Astrocyte (in vitro differentiated cells and primary cell): ENCODE measurements at regions not wholly inside any gene's neighbourhood (a gene's known extent, or its start where the extent isn't known, plus 50 kb on each side); places are given as distances from the start of the nearest gene placed in this dataset.

Experiments
- CTCF ChIP-seq: IDR thresholded peaks from 2 replicates; pipeline ENCODE4 v1.5.1; 2011; ENCODE audit warnings: low read depth, mild to moderate bottlenecking, inconsistent platforms, low read length, moderate library complexity; ENCODE audit not compliant: insufficient read depth
- EZH2 ChIP-seq: IDR thresholded peaks from 2 replicates; pipeline ENCODE4 v1.6.1; 2012; ENCODE audit warnings: mild to moderate bottlenecking, low read length, inconsistent platforms; ENCODE audit not compliant: insufficient read depth

GRCh38 chr17:77385750-77386501 lies 245.2 kb downstream of the SEC14L1 start:
- TF ChIP-seq CTCF: no peak
- no peak for TF ChIP-seq EZH2
